Lower leg skin (tissue), 3 donors: ENCODE measurements at regions not wholly inside any gene's neighbourhood (a gene's known extent, or its start where the extent isn't known, plus 50 kb on each side); places are given as distances from the start of the nearest gene placed in this dataset.

Source experiments
- POLR2A ChIP-seq, 2 donors: fragments of 450-650 bp; IDR thresholded peaks; one replicate each; pipeline ENCODE4 v1.6.1; 2016 to 2017; ENCODE audit warnings: antibody characterized with exemption in 2 of 2, mild to moderate bottlenecking in 1 of 2, moderate library complexity in 1 of 2
- TF ChIP-seq, protein P1 (sequence below), 3 donors: fragments of 450-650 bp; IDR thresholded peaks; one replicate each; pipeline ENCODE4 v1.5.1; 2016; ENCODE audit warnings: antibody characterized with exemption in 3 of 3, mild to moderate bottlenecking in 3 of 3, moderate library complexity in 2 of 3

DNA sequence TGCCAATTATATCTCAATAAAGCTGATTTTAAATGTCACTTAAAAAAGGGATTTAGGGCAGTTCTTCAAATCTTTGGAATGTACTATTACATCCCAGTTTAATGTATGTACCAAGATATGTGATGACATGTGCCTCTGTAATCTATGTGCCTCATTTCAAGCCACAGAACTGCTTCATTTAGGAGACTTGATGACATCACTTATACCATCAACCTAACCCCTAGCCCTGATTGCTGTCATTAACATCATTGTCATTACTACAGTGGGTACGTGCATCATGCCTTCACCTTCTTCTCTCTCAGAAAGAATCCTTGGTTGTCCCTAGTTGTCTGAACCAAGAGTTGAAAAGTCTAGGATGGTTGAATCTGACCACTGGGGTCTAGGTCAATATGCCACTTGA is 134.3 kb upstream of the RAB11FIP2 start:
- TF ChIP-seq, protein P1, sequence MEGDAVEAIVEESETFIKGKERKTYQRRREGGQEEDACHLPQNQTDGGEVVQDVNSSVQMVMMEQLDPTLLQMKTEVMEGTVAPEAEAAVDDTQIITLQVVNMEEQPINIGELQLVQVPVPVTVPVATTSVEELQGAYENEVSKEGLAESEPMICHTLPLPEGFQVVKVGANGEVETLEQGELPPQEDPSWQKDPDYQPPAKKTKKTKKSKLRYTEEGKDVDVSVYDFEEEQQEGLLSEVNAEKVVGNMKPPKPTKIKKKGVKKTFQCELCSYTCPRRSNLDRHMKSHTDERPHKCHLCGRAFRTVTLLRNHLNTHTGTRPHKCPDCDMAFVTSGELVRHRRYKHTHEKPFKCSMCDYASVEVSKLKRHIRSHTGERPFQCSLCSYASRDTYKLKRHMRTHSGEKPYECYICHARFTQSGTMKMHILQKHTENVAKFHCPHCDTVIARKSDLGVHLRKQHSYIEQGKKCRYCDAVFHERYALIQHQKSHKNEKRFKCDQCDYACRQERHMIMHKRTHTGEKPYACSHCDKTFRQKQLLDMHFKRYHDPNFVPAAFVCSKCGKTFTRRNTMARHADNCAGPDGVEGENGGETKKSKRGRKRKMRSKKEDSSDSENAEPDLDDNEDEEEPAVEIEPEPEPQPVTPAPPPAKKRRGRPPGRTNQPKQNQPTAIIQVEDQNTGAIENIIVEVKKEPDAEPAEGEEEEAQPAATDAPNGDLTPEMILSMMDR (IDR thresholded peaks at IDR 0.05) = no peak
- no peak for TF ChIP-seq POLR2A (IDR thresholded peaks at IDR 0.05)
